Posterior vena cava (tissue), 2 donors: ENCODE measurements at regions not wholly inside any gene's neighbourhood (a gene's known extent, or its start where the extent isn't known, plus 50 kb on each side); places are given as distances from the start of the nearest gene placed in this dataset.
"Not testable (repeated sequence)": the region's sequence is repeated elsewhere in the genome, so short reads cannot be mapped to it uniquely, and the experiment has no call there.

Experiments
- DNase-seq: peaks from one replicate; pipeline ENCODE4 v3.0.0-alpha.2; 2020; ENCODE audit warnings: low spot score
- intact Hi-C, 2 donors: fragments of 100-400 bp; cut with DNase I; formaldehyde crosslinking; loops; one replicate each; pipeline versions ENCODE4 v1.14.1 to v1.14.2; 2022 to 2023
- donor health status: DM: yes; HTN: yes; CAD: no.
- donor health status: DM: yes; HTN: yes; CAD: no.

GRCh38 chr10:46645110-46645509 lies 66.2 kb downstream of the SYT15 start:
- DNase-seq, intact Hi-C loops: not testable (repeated sequence)

- DNase-seq, intact Hi-C loops: not testable (repeated sequence)
Observed at GRCh38 chr10:46646132-46646531, 67.2 kb downstream of the SYT15 start.

GRCh38 chr10:46650967-46651366 lies 72.0 kb downstream of the SYT15 start:
- DNase-seq, intact Hi-C loops: not testable (repeated sequence)

GRCh38 chr10:46657437-46657836 lies 78.5 kb downstream of the SYT15 start:
- intact Hi-C loops, DNase-seq: not testable (repeated sequence)

GRCh38 chr10:46660027-46660834 lies 81.3 kb downstream of the SYT15 start:
- intact Hi-C loops, result not testable (repeated sequence)

GRCh38 chr10:46660835-46661164 lies 81.9 kb downstream of the SYT15 start:
- DNase-seq, intact Hi-C loops: not testable (repeated sequence)

More at GRCh38 chr10:46660027-46660834, 81.3 kb downstream of the SYT15 start:
- not testable (repeated sequence) for DNase-seq

GRCh38 chr10:46665536-46665935 lies 86.6 kb downstream of the SYT15 start:
- DNase-seq, intact Hi-C loops: not testable (repeated sequence)

- intact Hi-C loops, DNase-seq: not testable (repeated sequence)
Observed at GRCh38 chr10:46668357-46668997, 89.5 kb downstream of the SYT15 start.

GRCh38 chr10:46677836-46678435 lies 99.0 kb downstream of the SYT15 start:
- intact Hi-C loops, result not testable (repeated sequence)

GRCh38 chr10:46691397-46691796 lies 112.5 kb downstream of the SYT15 start:
- intact Hi-C loops, DNase-seq: not testable (repeated sequence)

More at GRCh38 chr10:46677836-46678435, 99.0 kb downstream of the SYT15 start:
- not testable (repeated sequence) for DNase-seq

GRCh38 chr10:46693218-46693617 lies 114.3 kb downstream of the SYT15 start:
- DNase-seq, intact Hi-C loops: not testable (repeated sequence)

GRCh38 chr10:46717264-46717663 lies 138.3 kb downstream of the SYT15 start:
- DNase-seq, intact Hi-C loops: not testable (repeated sequence)

- intact Hi-C loops, DNase-seq: not testable (repeated sequence)
Observed at GRCh38 chr10:46718014-46718413, 139.1 kb downstream of the SYT15 start.

- not testable (repeated sequence) for DNase-seq
Observed at GRCh38 chr10:46720386-46720785, 141.5 kb downstream of the SYT15 start.

GRCh38 chr10:46720811-46721518 lies 142.0 kb downstream of the SYT15 start:
- DNase-seq, intact Hi-C loops: not testable (repeated sequence)

More at GRCh38 chr10:46720386-46720785, 141.5 kb downstream of the SYT15 start:
- intact Hi-C loops, result not testable (repeated sequence)

- DNase-seq, result not testable (repeated sequence)
Observed at GRCh38 chr10:46724258-46724657, 145.3 kb downstream of the SYT15 start.

GRCh38 chr10:46728359-46728758 lies 149.4 kb downstream of the SYT15 start:
- intact Hi-C loops, DNase-seq: not testable (repeated sequence)

More at GRCh38 chr10:46724258-46724657, 145.3 kb downstream of the SYT15 start:
- intact Hi-C loops, result not testable (repeated sequence)

GRCh38 chr10:46730729-46731128 lies 151.8 kb downstream of the SYT15 start:
- intact Hi-C loops, DNase-seq: not testable (repeated sequence)

GRCh38 chr10:46733635-46734261 lies 154.8 kb downstream of the SYT15 start:
- DNase-seq, intact Hi-C loops: not testable (repeated sequence)
